Lower leg skin (tissue), 4 donors: ENCODE measurements at regions not wholly inside any gene's neighbourhood (a gene's known extent, or its start where the extent isn't known, plus 50 kb on each side); places are given as distances from the start of the nearest gene placed in this dataset.

Experiments
- DNase-seq, 2 donors: peaks; one replicate each; pipeline ENCODE4 v3.0.0-alpha.2; 2019; ENCODE audit warnings: low spot score in 2 of 2
- H3K4me3 ChIP-seq: fragments of 200-600 bp; sonication (generic); 2 replicates; pipeline ENCODE4 v1.5.1; 2017; ENCODE audit warnings: mild to moderate bottlenecking, low read depth; ENCODE audit not compliant: poor library complexity, severe bottlenecking
- CTCF ChIP-seq, 3 donors: fragments of 450-650 bp; IDR thresholded peaks; one replicate each; pipeline ENCODE4 v1.5.1; 2016; ENCODE audit warnings: antibody characterized with exemption in 3 of 3, mild to moderate bottlenecking in 3 of 3, moderate library complexity in 2 of 3
- POLR2A ChIP-seq, 2 donors: fragments of 450-650 bp; IDR thresholded peaks; one replicate each; pipeline ENCODE4 v1.6.1; 2016 to 2017; ENCODE audit warnings: antibody characterized with exemption in 2 of 2, mild to moderate bottlenecking in 1 of 2, moderate library complexity in 1 of 2
- WGBS, 2 donors: methylation state at CpG; one replicate each; pipeline ENCODE4 v1.1.5; 2018; 5-methylcytosine and 5-hydroxymethylcytosine counted together
- intact Hi-C: fragments of 100-400 bp; cut with DNase I; formaldehyde crosslinking; loops from one replicate; pipeline ENCODE4 v1.15.0; 2023; ENCODE audit warnings: low total_unique reads

DNA sequence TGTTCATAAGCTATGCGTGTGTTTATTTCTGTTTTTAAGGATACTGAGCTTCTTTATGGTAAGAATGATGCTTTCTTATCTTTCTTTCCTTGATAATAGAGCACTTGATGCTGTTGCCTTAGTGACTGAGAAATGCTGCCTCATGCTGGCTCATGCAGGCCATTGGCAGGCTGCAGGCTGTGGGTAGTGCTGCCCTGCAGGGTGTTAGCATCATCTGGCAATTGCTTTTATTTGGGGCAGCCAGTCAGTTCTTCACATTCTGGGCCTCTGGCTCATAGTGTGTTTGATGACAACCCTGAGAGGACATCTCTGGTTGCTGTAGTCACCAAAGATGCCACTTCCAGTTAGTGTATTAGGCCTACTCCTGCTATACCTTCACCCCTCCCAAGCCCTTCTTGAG lies 66.2 kb upstream of the ONECUT1 start:
- DNase-seq: no peak
- no peak for TF ChIP-seq POLR2A (IDR thresholded peaks at IDR 0.05)
- no peak for TF ChIP-seq CTCF (IDR thresholded peaks at IDR 0.05)
- no peak overlapping the region for H3K4me3 ChIP-seq
- intact Hi-C loops: no loop called here
- WGBS, 2 donors: 90 to 97% methylated on average over 1 of the region's 1 CpG

DNA sequence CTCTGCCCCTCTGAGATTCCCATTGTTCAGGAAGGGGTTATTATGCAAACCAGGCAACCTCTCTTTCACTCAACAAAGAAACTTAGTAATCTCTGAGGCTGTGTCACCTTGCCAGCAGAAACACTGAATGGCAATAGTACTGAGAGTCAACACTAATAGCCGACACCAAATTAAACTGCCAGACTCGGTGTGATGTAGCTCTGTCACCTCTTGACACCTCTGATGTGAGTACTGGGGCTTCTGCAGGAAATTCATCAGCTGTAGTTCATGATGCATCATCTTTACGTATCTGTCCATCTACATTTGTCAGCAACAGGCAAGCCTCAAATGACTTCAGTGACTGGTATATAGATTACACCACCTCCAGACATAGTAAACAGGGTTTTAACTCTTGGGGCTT lies 65.0 kb upstream of the ONECUT1 start:
- no peak for TF ChIP-seq POLR2A (IDR thresholded peaks at IDR 0.05)
- no peak for TF ChIP-seq CTCF (IDR thresholded peaks at IDR 0.05)
- H3K4me3 ChIP-seq: no peak overlapping the region
- 61 to 63% methylated on average over 3 of the region's 3 CpGs for WGBS, 2 donors
- no peak for DNase-seq
- intact Hi-C loops: no loop called here

DNA sequence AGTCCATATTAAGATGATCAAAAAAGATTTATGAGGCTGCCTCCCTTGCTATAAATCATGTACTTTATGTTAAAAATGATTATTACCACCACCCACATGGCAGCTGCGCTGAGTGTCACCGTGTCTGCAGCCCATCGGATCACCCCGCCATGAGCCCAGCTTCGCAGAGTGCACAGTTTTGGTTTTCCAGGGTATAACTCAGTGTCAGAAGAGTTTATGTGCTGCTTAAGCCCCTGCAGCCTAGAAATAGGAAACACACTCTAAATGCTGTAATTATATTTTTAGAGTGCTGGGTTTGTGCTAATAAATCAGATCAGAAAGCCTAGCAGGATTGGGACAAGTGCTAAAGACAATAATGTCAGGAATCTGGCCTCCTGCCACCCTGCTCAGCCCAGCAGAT lies 54.7 kb upstream of the ONECUT1 start:
- H3K4me3 ChIP-seq: no peak overlapping the region
- no peak for TF ChIP-seq CTCF (IDR thresholded peaks at IDR 0.05)
- no peak for TF ChIP-seq POLR2A (IDR thresholded peaks at IDR 0.05)
- WGBS, 2 donors: 46 to 52% methylated on average over 5 of the region's 5 CpGs
- intact Hi-C loops: no loop called here
- DNase-seq: no peak
